ENCODE measurements at regions not wholly inside any gene's neighbourhood (a gene's known extent, or its start where the extent isn't known, plus 50 kb on each side); places are given as distances from the start of the nearest gene placed in this dataset.

DNA sequence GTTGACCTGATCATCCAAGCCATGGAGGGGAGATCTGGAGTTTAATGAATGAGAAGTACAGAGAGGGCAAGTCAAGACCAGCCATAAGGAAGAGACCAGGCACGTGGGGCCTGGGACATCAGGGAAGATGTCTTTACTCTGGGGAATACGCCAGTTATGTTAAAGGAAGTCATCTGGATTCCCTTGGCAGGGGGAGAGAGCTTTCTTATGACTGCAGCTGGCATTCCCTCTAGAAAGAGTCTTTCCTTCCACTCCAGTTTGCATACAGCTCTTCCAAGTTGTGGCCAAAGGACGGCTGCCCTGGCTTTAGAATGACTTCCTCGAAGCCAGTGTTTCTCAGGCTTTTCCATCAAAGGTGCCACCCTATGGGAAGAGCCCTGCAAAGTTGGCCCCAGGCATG, 93.6 kb upstream of the AGBL1 start:
- no peak for DNase-seq

DNA sequence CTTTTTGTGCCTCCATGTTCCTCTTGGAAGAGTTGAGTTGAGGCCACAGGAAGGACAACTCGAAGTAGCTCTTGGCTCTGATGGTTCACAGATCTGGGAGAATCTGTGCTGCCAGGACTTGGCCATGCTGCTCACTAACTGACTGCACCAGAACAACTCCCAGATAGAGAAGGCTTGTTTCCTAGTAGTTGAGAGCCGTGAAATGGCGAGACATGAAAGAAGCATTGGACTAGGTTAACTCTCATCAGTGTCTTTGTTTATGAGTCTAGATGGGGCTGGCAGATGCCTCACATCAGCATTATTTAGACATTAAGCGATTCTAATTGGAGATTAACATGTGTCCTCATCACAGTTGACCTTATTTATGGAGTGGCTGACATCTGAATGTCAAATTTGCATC, 92.9 kb upstream of the AGBL1 start:
- DNase-seq, result no peak

DNA sequence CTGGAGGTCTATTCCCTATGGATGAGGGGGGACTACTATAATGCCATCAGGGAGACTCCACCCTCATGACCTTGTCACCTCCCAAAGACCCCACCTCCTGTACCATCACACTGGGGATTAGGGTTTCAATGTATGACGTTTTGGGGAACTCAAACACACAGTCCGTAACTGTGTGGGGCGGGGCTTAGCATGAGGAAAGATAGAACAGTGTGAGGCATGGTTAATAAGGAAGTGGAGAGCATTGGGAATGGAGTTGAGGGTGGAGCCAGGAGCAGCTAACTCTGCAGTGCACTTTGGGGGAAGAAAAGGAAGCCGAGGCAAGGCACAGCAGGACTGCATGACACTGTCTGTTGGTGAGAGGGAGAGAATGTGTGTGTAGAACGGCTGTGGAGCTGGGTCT, 90.9 kb upstream of the AGBL1 start:
- DNase-seq, result no peak

DNA sequence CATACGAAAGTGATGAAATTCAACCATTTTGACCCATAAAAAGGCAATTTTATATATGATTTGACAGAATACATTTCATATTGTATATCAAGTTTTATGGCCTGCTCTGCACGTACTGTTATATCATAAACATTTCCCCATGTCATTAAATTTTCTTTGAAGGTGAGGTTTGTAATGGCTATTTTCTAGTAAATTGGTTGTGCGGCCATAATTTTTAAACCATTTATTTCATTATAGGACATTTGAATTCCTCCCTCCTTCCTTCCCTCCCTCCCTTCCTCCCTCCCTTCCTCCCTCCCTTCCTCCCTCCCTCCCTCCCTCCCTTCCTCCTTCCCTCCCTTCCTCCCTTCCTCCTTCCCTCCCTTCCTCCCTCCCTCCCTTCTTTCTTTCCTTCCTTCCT, 87.4 kb upstream of the AGBL1 start:
- no peak for DNase-seq

DNA sequence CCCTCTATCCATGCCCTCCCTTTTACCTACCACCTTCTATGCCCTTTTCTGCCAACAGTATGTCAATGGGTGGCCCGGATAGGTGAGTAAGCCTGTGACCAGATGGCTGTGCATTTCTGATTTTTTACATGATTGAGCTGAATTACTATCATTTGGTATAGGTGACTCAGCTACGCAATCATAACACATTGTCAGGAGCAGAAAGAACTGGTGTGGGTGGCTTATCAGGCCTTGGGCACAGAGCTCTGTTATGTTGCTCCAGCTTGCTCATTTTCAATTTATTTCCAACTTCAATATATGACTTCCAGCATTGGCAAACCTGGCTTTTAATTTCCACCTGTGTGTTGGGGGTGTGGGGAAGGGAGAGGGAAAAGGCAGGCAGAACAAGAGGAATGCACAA, 86.6 kb upstream of the AGBL1 start:
- DNase-seq, result no peak

DNA sequence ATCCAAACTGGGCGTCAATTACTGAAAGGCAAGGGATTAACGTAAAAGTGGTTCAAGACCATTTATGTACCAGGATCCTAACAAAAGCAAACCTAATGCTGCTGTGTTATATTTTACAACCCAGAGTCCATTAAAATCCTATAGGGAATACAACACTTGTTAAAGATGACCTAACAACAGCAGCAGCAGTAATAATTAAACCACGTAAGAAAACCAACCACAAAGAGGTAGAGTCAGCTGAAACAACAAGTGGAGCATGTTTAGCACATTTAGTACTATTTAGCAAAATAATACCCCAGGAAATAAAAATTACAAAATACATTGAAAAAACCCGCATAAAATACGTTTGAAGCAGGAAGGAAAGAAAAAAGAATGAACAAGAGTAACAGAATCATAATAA, 82.1 kb upstream of the AGBL1 start:
- no peak for DNase-seq

DNA sequence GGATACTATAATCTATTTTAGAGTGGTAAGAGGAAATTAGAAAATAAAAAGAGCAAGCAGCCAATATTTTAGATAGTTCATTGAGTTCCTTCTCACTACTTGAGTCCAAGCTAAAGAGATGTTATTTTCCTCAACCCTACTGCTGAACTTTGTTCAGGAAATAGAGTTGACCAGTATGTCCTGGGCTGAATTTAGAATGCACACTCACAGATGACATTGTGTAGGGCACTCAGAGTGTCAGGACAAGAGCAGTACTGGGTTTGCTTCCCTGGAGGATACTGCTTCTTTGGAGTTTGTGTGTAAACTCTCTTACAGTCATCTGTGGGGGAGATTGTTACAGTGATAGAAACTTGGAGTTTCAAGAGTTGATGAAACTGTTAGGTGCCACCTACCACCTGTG, 80.0 kb upstream of the AGBL1 start:
- DNase-seq, result no peak

DNA sequence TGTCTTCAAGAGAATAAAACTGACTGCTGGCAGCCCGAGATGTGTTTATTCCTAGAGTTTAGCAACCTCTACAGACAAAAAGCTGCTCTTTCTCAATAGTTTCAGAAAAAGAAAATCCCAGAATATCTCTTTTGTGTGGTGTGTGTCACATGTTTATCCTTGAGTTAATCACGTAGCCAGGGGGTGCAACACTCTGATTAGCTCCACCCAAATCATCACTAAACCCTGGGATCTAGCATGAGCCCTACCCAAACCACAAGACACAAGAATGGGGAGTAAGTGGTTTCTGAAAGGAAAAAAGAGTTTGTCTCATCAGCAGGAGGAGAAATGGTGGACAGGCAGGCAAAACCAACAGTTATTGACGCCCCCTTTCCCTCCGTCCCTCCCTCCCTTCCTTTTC, 78.5 kb upstream of the AGBL1 start:
- no peak for DNase-seq

DNA sequence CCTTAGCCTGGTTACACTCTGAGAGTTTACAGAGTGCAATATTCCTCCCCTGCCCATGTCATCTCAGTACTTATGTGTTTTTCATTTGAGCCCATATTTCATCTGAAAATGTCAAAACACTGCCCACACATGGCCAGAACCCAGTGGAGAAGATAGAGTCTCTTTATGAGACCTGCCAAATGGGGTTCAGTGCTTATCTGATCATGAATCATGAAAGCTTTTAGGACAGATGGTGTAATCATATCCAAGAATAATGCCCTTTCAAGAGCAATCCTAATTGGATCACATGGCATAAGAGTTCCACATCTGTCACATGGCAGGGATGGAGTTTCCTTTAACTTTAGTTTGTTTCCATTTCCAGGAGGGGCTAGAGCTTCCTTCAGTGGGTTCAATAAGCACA, 77.2 kb upstream of the AGBL1 start:
- DNase-seq, result no peak

DNA sequence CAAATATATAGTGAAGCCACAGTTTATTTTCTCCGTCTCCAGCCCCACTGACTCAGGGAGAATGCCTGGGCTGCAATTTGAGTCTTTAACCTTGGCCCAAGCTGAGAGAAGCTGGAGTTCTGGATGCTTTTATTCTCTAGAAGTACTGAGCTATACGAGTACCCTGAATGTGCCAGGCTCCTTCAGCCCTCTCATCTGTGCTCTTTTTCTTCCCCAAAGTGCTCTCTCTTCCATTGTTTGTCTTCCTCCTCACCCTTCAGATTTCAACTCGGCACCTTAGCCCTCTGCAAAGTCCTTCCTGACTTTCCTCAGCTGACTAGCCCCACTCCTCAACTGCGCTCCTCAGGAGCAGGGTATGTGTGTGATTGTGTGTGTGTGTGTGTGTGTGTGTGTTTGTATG, 75.6 kb upstream of the AGBL1 start:
- DNase-seq, result no peak

DNA sequence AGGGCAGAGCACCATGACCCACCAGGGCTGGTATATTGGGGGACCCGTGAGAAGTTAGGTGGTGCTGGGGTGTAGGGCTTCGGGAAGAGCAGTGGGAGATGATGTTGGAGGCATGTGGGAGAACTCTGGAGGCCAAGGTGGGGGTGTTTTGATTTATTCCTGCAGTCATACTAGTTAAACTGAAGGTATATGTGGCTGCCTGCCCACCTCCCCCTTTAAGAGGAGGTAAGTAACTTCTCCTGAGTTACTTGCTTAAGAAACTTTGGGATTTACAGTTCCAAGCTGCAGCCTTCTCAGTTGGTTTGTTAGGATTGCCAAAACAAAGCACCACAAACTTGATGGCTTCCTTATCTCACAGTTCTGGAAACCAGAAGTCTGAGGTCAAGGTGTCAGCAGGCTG, 73.1 kb upstream of the AGBL1 start:
- no peak for DNase-seq

DNA sequence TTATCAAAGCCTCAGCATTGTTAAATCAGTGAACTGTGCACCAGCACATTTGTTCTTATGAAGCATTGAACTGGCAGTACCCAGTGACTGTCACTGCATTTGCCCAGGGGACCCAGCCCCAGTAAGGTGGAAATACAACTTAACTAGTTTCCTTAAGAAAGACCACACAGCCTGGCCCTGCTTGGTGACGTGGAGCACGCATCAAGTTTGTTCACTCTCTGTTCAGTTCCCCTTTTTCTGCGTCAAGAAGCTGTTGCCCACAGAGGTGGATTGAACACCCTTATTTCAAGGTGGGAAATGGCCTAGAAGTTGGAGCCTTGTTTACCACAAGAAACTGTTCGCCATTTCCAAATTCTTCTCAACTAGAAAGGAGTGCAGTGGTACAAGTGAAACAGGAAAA, 69.9 kb upstream of the AGBL1 start:
- no peak for DNase-seq

DNA sequence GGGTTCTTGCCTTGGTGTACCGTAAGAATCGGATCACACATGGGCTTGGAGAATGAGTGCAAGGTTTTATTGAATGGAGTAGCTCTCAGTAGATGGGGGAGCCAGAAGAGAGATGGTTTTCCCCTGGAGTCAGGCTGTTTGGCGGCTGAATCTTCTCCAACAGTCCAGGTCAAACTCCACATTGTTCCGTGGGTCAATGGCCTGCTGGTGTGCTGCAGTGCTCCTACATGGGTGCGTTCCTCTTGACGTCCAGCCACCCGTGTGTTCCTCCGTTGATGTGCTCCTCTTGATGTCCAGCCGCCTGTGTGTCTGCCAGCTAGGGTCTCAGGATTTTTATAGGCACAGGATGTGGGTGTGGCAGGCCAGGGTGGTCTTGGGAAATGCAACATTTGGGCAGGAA, 69.3 kb upstream of the AGBL1 start:
- DNase-seq, result no peak

DNA sequence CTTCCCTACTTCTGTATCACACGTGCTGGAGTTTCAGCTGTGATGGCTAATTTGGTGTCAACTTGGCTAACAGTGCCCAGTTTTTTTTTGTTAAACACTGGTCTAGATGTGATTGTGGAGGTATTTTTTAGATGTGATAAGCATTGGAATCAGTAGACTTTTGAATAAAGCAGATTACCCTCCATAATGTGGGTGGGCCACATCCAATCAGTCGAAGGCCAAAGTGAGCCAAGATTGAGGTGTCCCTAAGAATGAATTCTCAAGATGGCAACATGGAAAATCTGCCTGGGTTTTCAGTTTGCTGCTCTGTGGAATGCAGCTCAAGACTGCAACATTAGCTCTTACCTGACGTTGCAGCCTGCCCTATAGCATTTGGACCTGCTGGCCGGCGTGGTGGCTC, 68.8 kb upstream of the AGBL1 start:
- DNase-seq, result no peak

DNA sequence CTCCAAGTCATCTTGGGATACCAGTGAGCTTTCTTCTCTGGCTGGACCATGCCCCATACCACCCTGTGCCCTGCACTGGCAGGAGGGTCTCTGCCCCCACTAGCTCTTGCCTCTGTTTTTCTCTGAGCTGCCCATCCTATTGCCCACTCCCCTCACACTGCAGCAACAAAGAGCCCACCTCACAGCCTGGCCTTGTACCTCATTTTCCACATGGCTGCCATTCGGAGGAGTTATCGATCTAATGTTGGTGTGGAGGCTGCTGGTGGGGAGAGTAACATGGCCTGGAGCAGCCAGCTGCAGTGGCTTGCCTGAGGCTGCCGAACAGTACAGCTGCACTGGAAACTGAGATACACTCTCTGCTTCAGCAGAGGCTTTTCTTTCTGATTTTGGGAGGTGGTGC, 65.7 kb upstream of the AGBL1 start:
- no peak for DNase-seq

DNA sequence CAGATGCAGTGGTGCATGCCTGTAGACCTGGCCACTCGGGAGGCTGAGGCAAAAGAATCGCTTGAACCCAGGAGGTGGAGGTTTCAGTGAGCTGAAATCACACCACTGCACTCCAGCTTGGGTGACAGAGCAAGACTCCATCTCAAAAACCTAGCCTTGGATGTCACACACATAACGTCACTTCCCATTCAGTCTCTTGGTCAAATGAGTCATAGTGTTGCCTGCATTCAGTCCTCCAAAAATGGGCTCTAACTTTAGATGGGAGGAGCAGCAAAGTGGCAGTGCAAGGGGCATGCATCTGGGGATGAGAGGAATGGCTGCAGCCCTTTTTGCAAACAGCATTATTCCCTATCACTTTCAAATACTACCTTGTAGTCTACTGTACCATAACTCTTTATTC, 62.9 kb upstream of the AGBL1 start:
- no peak for DNase-seq

DNA sequence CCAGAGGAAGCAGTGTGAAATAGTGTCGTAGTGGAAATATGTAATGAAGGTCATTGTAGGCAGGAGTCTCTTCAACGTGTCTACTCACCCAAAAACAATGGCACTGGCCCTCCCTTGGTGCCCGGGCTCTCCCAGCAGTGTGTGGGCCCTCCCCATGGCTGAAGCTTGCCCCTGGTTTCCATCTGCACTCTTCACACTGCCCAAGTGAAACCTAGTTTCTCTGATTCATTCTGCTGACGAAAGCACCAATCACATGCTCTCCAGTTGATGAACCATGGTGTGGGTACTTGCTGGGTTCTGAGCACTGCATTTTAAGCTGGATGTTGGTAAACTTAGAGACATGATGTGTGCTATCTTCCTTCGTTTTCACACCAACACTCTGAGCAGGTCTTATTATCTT, 61.0 kb upstream of the AGBL1 start:
- DNase-seq, result no peak

DNA sequence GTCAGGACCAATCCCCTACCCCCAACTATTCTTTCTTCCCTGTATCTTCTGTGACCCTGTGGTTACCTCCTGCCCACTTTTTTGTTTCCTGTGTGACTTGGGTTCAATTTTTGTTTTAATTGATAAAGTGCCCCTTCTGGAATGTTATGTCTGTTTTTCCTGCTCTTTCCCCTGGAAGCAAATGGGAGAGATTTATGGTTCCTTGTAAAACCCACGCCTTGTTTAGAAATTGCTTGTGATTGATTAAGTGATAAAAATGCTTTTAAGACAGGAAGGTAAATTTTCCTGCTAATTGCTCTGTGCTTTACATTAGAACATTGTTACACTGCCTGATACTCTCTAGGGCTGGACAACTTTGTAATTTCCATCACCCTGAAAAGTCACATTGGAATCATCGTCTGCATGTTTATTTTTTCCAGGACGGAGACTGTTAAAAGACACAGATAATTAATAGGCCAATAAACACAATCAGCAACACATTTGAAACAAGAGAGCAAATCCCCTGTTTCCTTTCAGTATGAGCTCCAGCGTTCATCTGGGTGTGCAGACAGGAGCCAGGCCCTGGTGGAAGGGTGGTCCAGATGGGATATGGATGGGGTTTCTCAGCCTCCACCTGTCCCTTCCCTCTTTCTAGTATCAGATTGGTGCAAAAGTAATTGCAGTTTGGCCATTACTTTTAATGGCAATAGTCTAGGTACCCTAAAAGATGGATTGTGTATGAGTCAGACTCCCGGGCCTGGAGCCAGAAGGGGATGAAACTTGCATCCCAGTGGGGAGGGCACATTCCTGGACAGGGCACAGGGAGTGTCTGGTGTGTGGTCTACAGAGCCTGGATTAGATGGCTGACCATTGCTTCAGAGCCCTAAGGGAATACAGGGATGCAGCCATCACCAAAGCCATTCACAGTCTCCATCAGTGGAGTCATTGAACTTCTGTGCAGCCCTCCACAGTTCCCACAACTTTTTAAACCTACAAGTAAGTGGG, 58.1 kb upstream of the AGBL1 start:
- DNase-seq, result no peak

DNA sequence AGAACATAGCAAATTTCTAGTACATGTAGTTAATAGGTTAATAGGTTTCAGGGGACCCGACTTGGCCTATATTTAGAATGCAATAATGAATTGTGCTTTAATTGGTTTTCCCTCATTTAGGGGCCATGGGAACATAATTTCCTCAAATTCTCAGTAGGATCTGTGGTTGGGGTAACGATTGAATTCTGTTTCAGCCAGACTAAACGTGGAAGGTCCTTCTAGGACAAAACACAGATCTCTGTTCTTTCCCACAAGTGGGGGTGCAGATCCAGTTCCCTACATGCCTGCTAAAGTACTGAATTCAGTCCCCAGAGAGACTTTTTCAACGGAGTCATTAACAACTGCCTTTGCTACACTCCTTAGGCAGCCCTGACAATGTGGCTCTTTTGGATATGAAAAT, 50.7 kb upstream of the AGBL1 start:
- no peak for DNase-seq
